K562 (cell line): ENCODE measurements at regions not wholly inside any gene's neighbourhood (a gene's known extent, or its start where the extent isn't known, plus 50 kb on each side); places are given as distances from the start of the nearest gene placed in this dataset.

ENCODE experiments used
- CREM ChIP-seq: IDR thresholded peaks from 2 replicates; pipeline ENCODE4 v1.6.1; 2014; ENCODE audit warnings: antibody characterized with exemption, low read depth
- CTBP1 ChIP-seq: fragments of 450-650 bp; IDR thresholded peaks from 2 replicates; pipeline ENCODE4 v1.6.1; 2016; ENCODE audit warnings: borderline replicate concordance
- CTCF ChIP-seq, 3 experiments: IDR thresholded peaks in 2 of 3; conservative IDR thresholded peaks in 1 of 3; 2 replicates each; pipeline ENCODE4 v1.5.1; 2011 to 2012; ENCODE audit warnings: low read length in 3 of 3, mild to moderate bottlenecking in 3 of 3, control low read depth in 2 of 3, improper control_type of control experiment in 1 of 3, inconsistent platforms in 1 of 3, low read depth in 1 of 3, mixed read lengths in 1 of 3, moderate library complexity in 1 of 3; ENCODE audit not compliant: insufficient read depth in 2 of 3
- JUN ChIP-seq, 2 experiments: sonication (generic) in 1 of 2; formaldehyde crosslinking in 1 of 2; IDR thresholded peaks; 2 replicates each; pipeline versions ENCODE4 v1.6.1 to v1.8.0; 2012 to 2022; ENCODE audit warnings: borderline replicate concordance in 2 of 2, mild to moderate bottlenecking in 2 of 2, improper control_type of control experiment in 1 of 2, low read depth in 1 of 2, low read length in 1 of 2, missing genetic modification reagents in 1 of 2
- JUNB ChIP-seq: fragments of 450-650 bp; formaldehyde crosslinking; conservative IDR thresholded peaks from 2 replicates; pipeline ENCODE4 v1.4.0; 2020; ENCODE audit warnings: mild to moderate bottlenecking
- JUND ChIP-seq, 2 experiments: IDR thresholded peaks; 2 replicates in 1 of 2; 3 replicates in 1 of 2; pipeline ENCODE4 v1.6.1; 2011; ENCODE audit warnings: borderline replicate concordance in 2 of 2, low read depth in 2 of 2, low read length in 2 of 2, improper control_type of control experiment in 1 of 2, missing biosample characterization in 1 of 2, missing genetic modification characterization in 1 of 2, missing genetic modification reagents in 1 of 2
- MLX ChIP-seq, 2 experiments: fragments of 450-650 bp in 1 of 2; sonication (generic) in 1 of 2; formaldehyde crosslinking; conservative IDR thresholded peaks; 2 replicates each; pipeline versions ENCODE4 v1.4.0 to v1.8.1; 2020 to 2022; ENCODE audit warnings: mild to moderate bottlenecking in 1 of 2, missing genetic modification reagents in 1 of 2
- POLR2A ChIP-seq: fragments of 450-650 bp; conservative IDR thresholded peaks from 2 replicates; pipeline ENCODE4 v1.6.1; 2016
- ZBTB1 ChIP-seq: sonication (generic); formaldehyde crosslinking; IDR thresholded peaks from 2 replicates; pipeline ENCODE4 v1.8.1; 2023; ENCODE audit warnings: missing genetic modification reagents, low read depth, mild to moderate bottlenecking, borderline replicate concordance
- ZNF79 ChIP-seq: fragments of 250-450 bp; sonication (Bioruptor Pico); IDR thresholded peaks from 2 replicates; pipeline ENCODE4 v1.4.0; 2020; ENCODE audit warnings: low read depth, mild to moderate bottlenecking, moderate library complexity
- TF ChIP-seq, protein P1 (sequence below): sonication (generic); formaldehyde crosslinking; IDR thresholded peaks from 2 replicates; pipeline ENCODE4 v1.9.0; 2022; ENCODE audit warnings: mild to moderate bottlenecking, missing genetic modification reagents
- TF ChIP-seq, protein P2 (sequence below): fragments of 450-650 bp; IDR thresholded peaks from 2 replicates; pipeline ENCODE4 v1.6.1; 2016
- TF ChIP-seq, protein P3 (sequence below): sonication (generic); formaldehyde crosslinking; IDR thresholded peaks from 2 replicates; pipeline ENCODE4 v1.8.0; 2022; ENCODE audit warnings: mild to moderate bottlenecking, missing genetic modification reagents

- TF ChIP-seq CTCF (IDR thresholded peaks at IDR 0.05 in 2 of 3, conservative IDR thresholded peaks at IDR 0.05 in 1 of 3; ENCODE audit: insufficient read depth in 2 of 3, low read depth in 1 of 3, low read length in 3 of 3) = no peak
- TF ChIP-seq ZBTB1 (CRISPR knock-in tag) = no peak
- TF ChIP-seq, protein P1, sequence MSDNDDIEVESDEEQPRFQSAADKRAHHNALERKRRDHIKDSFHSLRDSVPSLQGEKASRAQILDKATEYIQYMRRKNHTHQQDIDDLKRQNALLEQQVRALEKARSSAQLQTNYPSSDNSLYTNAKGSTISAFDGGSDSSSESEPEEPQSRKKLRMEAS (CRISPR knock-in tag) = no peak
- no peak for TF ChIP-seq POLR2A
- TF ChIP-seq, protein P2, sequence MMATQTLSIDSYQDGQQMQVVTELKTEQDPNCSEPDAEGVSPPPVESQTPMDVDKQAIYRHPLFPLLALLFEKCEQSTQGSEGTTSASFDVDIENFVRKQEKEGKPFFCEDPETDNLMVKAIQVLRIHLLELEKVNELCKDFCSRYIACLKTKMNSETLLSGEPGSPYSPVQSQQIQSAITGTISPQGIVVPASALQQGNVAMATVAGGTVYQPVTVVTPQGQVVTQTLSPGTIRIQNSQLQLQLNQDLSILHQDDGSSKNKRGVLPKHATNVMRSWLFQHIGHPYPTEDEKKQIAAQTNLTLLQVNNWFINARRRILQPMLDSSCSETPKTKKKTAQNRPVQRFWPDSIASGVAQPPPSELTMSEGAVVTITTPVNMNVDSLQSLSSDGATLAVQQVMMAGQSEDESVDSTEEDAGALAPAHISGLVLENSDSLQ = no peak
- TF ChIP-seq MLX (CRISPR knock-in tag; conservative IDR thresholded peaks at IDR 0.05) = no peak
- TF ChIP-seq ZNF79 = no peak
- no peak for TF ChIP-seq JUND (IDR thresholded peaks at IDR 0.05; ENCODE audit: borderline replicate concordance, low read depth, low read length)
- TF ChIP-seq JUND (tag; IDR thresholded peaks at IDR 0.05; ENCODE audit: borderline replicate concordance, low read depth, low read length) = no peak
- no peak for TF ChIP-seq JUNB (CRISPR knock-in tag)
- TF ChIP-seq, protein P3, sequence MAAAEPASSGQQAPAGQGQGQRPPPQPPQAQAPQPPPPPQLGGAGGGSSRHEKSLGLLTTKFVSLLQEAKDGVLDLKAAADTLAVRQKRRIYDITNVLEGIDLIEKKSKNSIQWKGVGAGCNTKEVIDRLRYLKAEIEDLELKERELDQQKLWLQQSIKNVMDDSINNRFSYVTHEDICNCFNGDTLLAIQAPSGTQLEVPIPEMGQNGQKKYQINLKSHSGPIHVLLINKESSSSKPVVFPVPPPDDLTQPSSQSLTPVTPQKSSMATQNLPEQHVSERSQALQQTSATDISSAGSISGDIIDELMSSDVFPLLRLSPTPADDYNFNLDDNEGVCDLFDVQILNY (CRISPR knock-in tag) = no peak
- no peak for TF ChIP-seq JUN (IDR thresholded peaks at IDR 0.05; ENCODE audit: borderline replicate concordance, low read depth, low read length)
- TF ChIP-seq JUN (CRISPR knock-in tag; IDR thresholded peaks at IDR 0.05; ENCODE audit: borderline replicate concordance) = no peak
- no peak for TF ChIP-seq CTBP1
- no peak for TF ChIP-seq CREM
Observed at GRCh38 chr2:223324402-223324801, 272.4 kb downstream of the KCNE4 start.
